ENCODE measurements at regions not wholly inside any gene's neighbourhood (a gene's known extent, or its start where the extent isn't known, plus 50 kb on each side); places are given as distances from the start of the nearest gene placed in this dataset.

- ChIA-PET POLR2A (interaction anchor here (0.6 kb wide), 1 partner anchor 298 kb away, joined by 4 read pairs; no protein-coding TSS in a partner anchor), CTCF (interaction anchor here (0.7 to 6.2 kb wide), 5 partner anchors 10 to 251 kb away, joined by 3 to 57 read pairs (median 3); no protein-coding TSS in a partner anchor)
- Mint-ChIP-seq H3K27ac (no peak overlapping the region), H3K4me1 (peaks cover 48% of the 10 kb centered on the region), H3K36me3 (ENCODE audit: low read depth) (no peaks in the 10 kb centered on the region), H3K9me3 (no peaks in the 10 kb centered on the region), H3K4me3 (no peak overlapping the region), H3K27me3 (peaks cover 2% of the 10 kb centered on the region)
- DNase-seq, result no peak
Observed at GRCh38 chr1:182145441-182145840, 83.9 kb upstream of the ZNF648 start.

DNA sequence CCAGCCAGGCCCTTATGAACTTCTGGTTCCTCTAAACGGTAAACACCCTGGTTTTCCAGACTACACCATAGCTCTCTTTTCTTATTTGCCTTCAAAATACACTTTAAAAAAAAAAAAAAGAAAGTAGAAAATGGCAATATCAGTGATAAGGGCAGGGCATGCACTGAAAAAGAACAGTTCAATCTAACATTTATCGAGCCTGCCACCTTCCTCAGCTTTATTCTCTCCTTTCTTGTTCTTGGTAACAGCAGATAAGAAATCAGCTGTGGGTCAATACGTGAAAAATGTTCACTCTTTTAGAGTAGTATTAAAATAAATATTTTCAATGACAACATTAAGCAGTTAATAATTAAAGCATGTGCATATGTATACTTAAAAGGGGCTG lies 83.1 kb upstream of the ZNF648 start:
- peaks cover 43% of the 10 kb centered on the region for H3K4me1 Mint-ChIP-seq
- H3K9me3 Mint-ChIP-seq, result no peaks in the 10 kb centered on the region
- ChIA-PET CTCF (interaction anchor here (0.6 to 6.2 kb wide), 7 partner anchors 7 to 449 kb away, joined by 3 to 57 read pairs (median 4); no protein-coding TSS in a partner anchor), POLR2A (no interaction called here)
- H3K4me3 Mint-ChIP-seq, result no peak overlapping the region
- H3K27me3 Mint-ChIP-seq, result peaks cover 2% of the 10 kb centered on the region
- no peak overlapping the region for H3K27ac Mint-ChIP-seq
- no peak for DNase-seq
- H3K36me3 Mint-ChIP-seq (ENCODE audit: low read depth), result no peaks in the 10 kb centered on the region

- Mint-ChIP-seq H3K27me3 (peaks cover 2% of the 10 kb centered on the region), H3K4me3 (no peak overlapping the region), H3K4me1 (peaks cover 37% of the 10 kb centered on the region), H3K27ac (no peak overlapping the region), H3K36me3 (ENCODE audit: low read depth) (no peaks in the 10 kb centered on the region), H3K9me3 (no peaks in the 10 kb centered on the region)
- DNase-seq, result no peak
- POLR2A ChIA-PET, result interaction anchor here (1.0 kb wide), 1 partner anchor 253 kb away, joined by 3 read pairs; no protein-coding TSS in a partner anchor
- CTCF ChIA-PET, result interaction anchor here (0.6 to 6.2 kb wide), 29 partner anchors 8 to 264 kb away, joined by 3 to 57 read pairs (median 4); partner anchors contain the start of gene GLUL
Observed at GRCh38 chr1:182143825-182144645, 82.5 kb upstream of the ZNF648 start.

- Mint-ChIP-seq H3K9me3 (no peaks in the 10 kb centered on the region), H3K27ac (no peak overlapping the region), H3K4me1 (peaks cover 32% of the 10 kb centered on the region), H3K4me3 (no peak overlapping the region), H3K27me3 (peaks cover 2% of the 10 kb centered on the region), H3K36me3 (ENCODE audit: low read depth) (no peaks in the 10 kb centered on the region)
- ChIA-PET POLR2A (interaction anchor here (0.7 to 1.0 kb wide), 2 partner anchors 56 to 254 kb away, joined by 3 to 6 read pairs; no protein-coding TSS in a partner anchor), CTCF (interaction anchor here (0.6 to 6.2 kb wide), 33 partner anchors 9 to 710 kb away, joined by 3 to 57 read pairs (median 3); partner anchors contain the start of gene GLUL)
- peak; percentile 90 for DNase-seq
Observed at GRCh38 chr1:182143154-182143657, 81.7 kb upstream of the ZNF648 start.

- DNase-seq, result no peak
- H3K36me3 Mint-ChIP-seq (ENCODE audit: low read depth), result no peaks in the 10 kb centered on the region
- H3K27ac Mint-ChIP-seq, result no peak overlapping the region
- no peak overlapping the region for H3K4me3 Mint-ChIP-seq
- H3K27me3 Mint-ChIP-seq, result peaks cover 2% of the 10 kb centered on the region
- CTCF ChIA-PET, result interaction anchor here (0.7 to 6.2 kb wide), 22 partner anchors 9 to 710 kb away, joined by 3 to 57 read pairs (median 4); partner anchors contain the start of gene GLUL
- POLR2A ChIA-PET, result interaction anchor here (0.7 kb wide), 1 partner anchor 55 kb away, joined by 6 read pairs; no protein-coding TSS in a partner anchor
- H3K9me3 Mint-ChIP-seq, result no peaks in the 10 kb centered on the region
- peaks cover 32% of the 10 kb centered on the region for H3K4me1 Mint-ChIP-seq
Observed at GRCh38 chr1:182142621-182143020, 81.1 kb upstream of the ZNF648 start.

DNA sequence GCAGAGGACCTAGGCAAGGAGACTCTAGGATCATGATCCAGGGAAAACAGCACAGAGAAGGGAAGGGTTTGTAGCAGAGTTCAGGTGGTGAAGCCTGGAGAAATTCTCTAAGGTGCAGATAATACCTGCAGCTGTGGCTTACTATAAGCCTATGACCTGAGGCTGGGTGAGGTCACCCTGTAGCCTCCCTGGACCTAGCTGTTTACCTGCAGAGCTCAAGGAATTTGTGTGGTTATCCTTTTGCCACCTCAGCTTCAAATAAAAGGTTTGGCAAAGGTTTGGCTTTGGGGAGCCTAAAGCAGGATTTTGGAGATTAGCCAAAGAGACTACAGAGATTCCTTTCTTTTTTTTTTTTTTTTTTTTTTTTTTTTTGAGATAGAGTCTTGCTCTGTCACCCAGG lies 79.5 kb upstream of the ZNF648 start:
- no peaks in the 10 kb centered on the region for H3K9me3 Mint-ChIP-seq
- ChIA-PET POLR2A (no interaction called here), CTCF (interaction anchor here (0.6 to 0.9 kb wide), 2 partner anchors 12 to 1627 kb away, joined by 3 read pairs; no protein-coding TSS in a partner anchor)
- H3K27me3 Mint-ChIP-seq, result peaks cover 2% of the 10 kb centered on the region
- no peak overlapping the region for H3K4me3 Mint-ChIP-seq
- no peak overlapping the region for H3K27ac Mint-ChIP-seq
- no peak for DNase-seq
- no peaks in the 10 kb centered on the region for H3K36me3 Mint-ChIP-seq (ENCODE audit: low read depth)
- peaks cover 30% of the 10 kb centered on the region for H3K4me1 Mint-ChIP-seq

DNA sequence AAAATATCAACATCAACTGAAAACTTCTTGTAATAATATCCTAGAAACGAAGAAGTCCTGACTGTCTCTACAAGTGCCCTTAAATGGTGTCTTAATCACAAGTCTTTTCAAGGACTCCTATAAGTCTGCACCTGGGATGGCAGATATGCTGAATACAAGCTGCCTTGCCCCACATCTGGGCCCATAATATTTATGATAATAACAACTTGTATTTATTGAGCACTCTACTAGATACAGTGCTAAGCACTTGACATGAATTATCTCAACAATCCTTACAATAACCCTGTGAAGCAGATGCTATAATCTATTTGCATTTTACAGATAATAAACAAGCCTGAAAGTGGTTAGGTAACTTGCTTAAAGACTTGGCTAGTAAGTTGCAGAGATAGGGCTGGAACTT lies 78.0 kb upstream of the ZNF648 start:
- H3K27ac Mint-ChIP-seq, result no peak overlapping the region
- H3K9me3 Mint-ChIP-seq, result peaks cover 12% of the 10 kb centered on the region
- peaks cover 2% of the 10 kb centered on the region for H3K27me3 Mint-ChIP-seq
- peaks cover 22% of the 10 kb centered on the region for H3K4me1 Mint-ChIP-seq
- no peak overlapping the region for H3K4me3 Mint-ChIP-seq
- POLR2A ChIA-PET, result no interaction called here
- DNase-seq, result no peak
- peaks cover 3% of the 10 kb centered on the region for H3K36me3 Mint-ChIP-seq (ENCODE audit: low read depth)
- CTCF ChIA-PET, result interaction anchor here (0.5 to 1.3 kb wide), 4 partner anchors 55 to 647 kb away, joined by 3 read pairs; no protein-coding TSS in a partner anchor

DNA sequence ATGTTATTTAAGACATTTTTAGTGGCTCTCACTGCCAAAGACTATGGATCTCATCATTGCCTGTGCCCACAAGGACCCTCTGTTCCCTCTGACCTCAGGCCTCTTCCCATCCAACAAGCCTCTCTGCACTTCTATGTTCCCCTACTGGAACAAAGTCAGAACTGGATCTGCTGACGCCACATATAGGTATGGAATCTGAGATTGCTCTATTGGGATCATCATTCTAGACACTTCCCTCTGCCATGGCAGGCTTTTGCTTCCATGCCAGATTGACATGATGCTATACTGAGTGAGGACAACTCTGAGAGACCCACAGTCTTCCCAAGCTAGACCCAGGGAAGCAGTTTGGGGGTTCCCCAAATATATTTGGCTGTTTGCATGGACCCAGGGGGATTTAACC lies 76.0 kb upstream of the ZNF648 start:
- H3K27me3 Mint-ChIP-seq, result peaks cover 2% of the 10 kb centered on the region
- H3K9me3 Mint-ChIP-seq, result peaks cover 25% of the 10 kb centered on the region
- no peak overlapping the region for H3K4me3 Mint-ChIP-seq
- H3K36me3 Mint-ChIP-seq (ENCODE audit: low read depth), result peaks cover 3% of the 10 kb centered on the region
- no peak overlapping the region for H3K27ac Mint-ChIP-seq
- peaks cover 5% of the 10 kb centered on the region for H3K4me1 Mint-ChIP-seq
- ChIA-PET CTCF (no interaction called here), POLR2A (no interaction called here)
- no peak for DNase-seq

- H3K27ac Mint-ChIP-seq, result no peak overlapping the region
- peaks cover 2% of the 10 kb centered on the region for H3K27me3 Mint-ChIP-seq
- DNase-seq, result no peak
- ChIA-PET POLR2A (no interaction called here), CTCF (interaction anchor here (1.1 kb wide), 1 partner anchor 57 kb away, joined by 4 read pairs; no protein-coding TSS in a partner anchor)
- peaks cover 1% of the 10 kb centered on the region for H3K4me1 Mint-ChIP-seq
- peaks cover 3% of the 10 kb centered on the region for H3K36me3 Mint-ChIP-seq (ENCODE audit: low read depth)
- peaks cover 30% of the 10 kb centered on the region for H3K9me3 Mint-ChIP-seq
- H3K4me3 Mint-ChIP-seq, result no peak overlapping the region
Observed at GRCh38 chr1:182135946-182136345, 74.4 kb upstream of the ZNF648 start.

DNA sequence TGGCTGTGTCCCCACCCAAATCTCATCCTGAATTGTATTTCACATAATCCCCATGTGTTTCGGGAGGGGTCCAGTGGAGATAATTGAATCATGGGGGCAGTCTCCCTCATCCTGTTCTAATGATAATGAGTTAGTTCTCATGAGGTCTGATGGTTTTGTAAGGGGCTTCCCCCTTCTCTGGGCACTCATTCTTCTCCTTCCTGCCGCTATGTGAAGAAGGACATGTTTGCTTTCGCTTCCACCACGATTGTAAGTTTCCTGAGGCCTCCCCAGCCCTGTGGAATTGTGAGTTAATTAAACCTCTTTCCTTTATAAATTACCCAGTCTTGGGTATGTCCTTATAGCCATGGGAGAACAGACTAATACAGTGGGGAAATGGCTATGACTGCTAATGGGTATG lies 72.7 kb upstream of the ZNF648 start:
- Mint-ChIP-seq H3K9me3 (peaks cover 30% of the 10 kb centered on the region), H3K4me3 (no peak overlapping the region), H3K36me3 (ENCODE audit: low read depth) (peaks cover 3% of the 10 kb centered on the region), H3K4me1 (peaks cover 1% of the 10 kb centered on the region), H3K27ac (no peak overlapping the region), H3K27me3 (peaks cover 2% of the 10 kb centered on the region)
- CTCF ChIA-PET, result interaction anchor here (1.5 to 5.1 kb wide), 2 partner anchors 9 to 14 kb away, joined by 3 to 17 read pairs; no protein-coding TSS in a partner anchor
- DNase-seq, result no peak
- POLR2A ChIA-PET, result no interaction called here

DNA sequence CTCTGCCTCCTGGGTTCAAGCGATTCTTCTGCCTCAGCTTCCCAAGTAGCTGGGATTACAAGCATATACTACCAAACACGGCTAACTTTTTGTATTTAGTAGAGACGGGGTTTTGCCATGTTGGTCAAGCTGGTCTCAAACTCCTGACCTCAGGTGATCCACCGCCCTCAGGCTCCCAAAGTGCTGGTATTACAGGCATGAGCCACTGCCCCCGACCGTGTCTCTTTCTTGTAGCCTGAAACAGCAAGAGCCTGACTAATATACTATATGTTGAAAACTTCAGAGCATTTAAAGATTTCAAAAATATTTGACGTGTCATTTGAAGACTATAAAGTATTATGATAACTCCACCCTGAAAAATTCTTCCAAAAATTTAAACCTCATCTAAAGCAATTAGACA lies 71.7 kb upstream of the ZNF648 start:
- DNase-seq, result no peak
- Mint-ChIP-seq H3K4me1 (peaks cover 1% of the 10 kb centered on the region), H3K36me3 (ENCODE audit: low read depth) (peaks cover 3% of the 10 kb centered on the region), H3K4me3 (no peak overlapping the region), H3K27ac (no peak overlapping the region), H3K9me3 (peaks cover 30% of the 10 kb centered on the region), H3K27me3 (peaks cover 2% of the 10 kb centered on the region)
- CTCF ChIA-PET, result interaction anchor here (1.5 to 5.1 kb wide), 2 partner anchors 10 to 15 kb away, joined by 3 to 17 read pairs; no protein-coding TSS in a partner anchor
- POLR2A ChIA-PET, result no interaction called here

DNA sequence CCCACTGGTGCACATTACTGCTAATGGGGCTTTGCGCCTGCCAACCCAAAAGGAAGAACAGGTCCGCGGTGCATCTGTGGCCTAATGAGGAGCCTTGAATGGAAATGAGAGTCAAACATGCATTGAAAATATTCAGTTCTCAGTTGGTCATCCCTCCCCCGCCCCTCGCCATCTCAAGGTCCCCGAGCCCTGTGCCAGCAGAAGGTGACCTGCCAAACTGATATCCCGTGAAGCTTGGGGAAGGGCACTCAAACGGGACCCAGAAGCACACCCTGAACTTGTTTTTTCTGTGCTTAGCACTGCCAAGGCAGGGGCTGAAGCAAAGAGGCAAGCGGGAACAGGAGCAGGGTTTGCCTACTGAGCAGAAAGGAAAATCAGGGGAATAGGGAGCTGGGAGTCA lies 67.9 kb upstream of the ZNF648 start:
- no peak overlapping the region for H3K27ac Mint-ChIP-seq
- no peaks in the 10 kb centered on the region for H3K36me3 Mint-ChIP-seq (ENCODE audit: low read depth)
- ChIA-PET CTCF (interaction anchor here (1.3 to 5.1 kb wide), 2 partner anchors 14 to 44 kb away, joined by 3 to 17 read pairs; no protein-coding TSS in a partner anchor), POLR2A (no interaction called here)
- peaks cover 9% of the 10 kb centered on the region for H3K27me3 Mint-ChIP-seq
- peaks cover 17% of the 10 kb centered on the region for H3K9me3 Mint-ChIP-seq
- DNase-seq, result no peak
- H3K4me1 Mint-ChIP-seq, result no peaks in the 10 kb centered on the region
- no peak overlapping the region for H3K4me3 Mint-ChIP-seq

GRCh38 chr1:182128502-182128901 lies 67.0 kb upstream of the ZNF648 start:
- no peaks in the 10 kb centered on the region for H3K4me1 Mint-ChIP-seq
- H3K27ac Mint-ChIP-seq, result no peak overlapping the region
- POLR2A ChIA-PET, result no interaction called here
- no peaks in the 10 kb centered on the region for H3K36me3 Mint-ChIP-seq (ENCODE audit: low read depth)
- H3K27me3 Mint-ChIP-seq, result peaks cover 9% of the 10 kb centered on the region
- no peak overlapping the region for H3K4me3 Mint-ChIP-seq
- CTCF ChIA-PET, result no interaction called here
- no peak for DNase-seq
- peaks cover 8% of the 10 kb centered on the region for H3K9me3 Mint-ChIP-seq
